Esophagus muscularis mucosa (tissue), 4 donors: ENCODE measurements at regions not wholly inside any gene's neighbourhood (a gene's known extent, or its start where the extent isn't known, plus 50 kb on each side); places are given as distances from the start of the nearest gene placed in this dataset.

ENCODE experiments used
- CTCF ChIP-seq, 3 experiments: fragments of 200-600 bp in 2 of 3; fragments of 450-650 bp in 1 of 3; sonication (generic) in 2 of 3; IDR thresholded peaks; one replicate each; pipeline ENCODE4 v1.5.1; 2017 to 2019; ENCODE audit warnings: antibody characterized with exemption in 3 of 3, mild to moderate bottlenecking in 2 of 3, moderate library complexity in 1 of 3
- EP300 ChIP-seq: sonication (generic); formaldehyde crosslinking; IDR thresholded peaks from one replicate; pipeline ENCODE4 v1.6.1; 2017; ENCODE audit warnings: antibody characterized with exemption
- POLR2A ChIP-seq: fragments of 450-650 bp; IDR thresholded peaks from one replicate; pipeline ENCODE4 v1.6.1; 2017; ENCODE audit warnings: antibody characterized with exemption, moderate library complexity, mild to moderate bottlenecking, low read depth
- POLR2AphosphoS5 ChIP-seq, 2 donors: sonication (generic); formaldehyde crosslinking; IDR thresholded peaks; one replicate each; pipeline ENCODE4 v1.6.1; 2017; ENCODE audit warnings: antibody characterized with exemption in 2 of 2

GRCh38 chr6:66396549-66396948 is 689.5 kb upstream of the EYS start:
- TF ChIP-seq CTCF (IDR thresholded peaks at IDR 0.05) = no peak
- TF ChIP-seq POLR2A = no peak
- no peak for TF ChIP-seq EP300
- no peak for TF ChIP-seq POLR2AphosphoS5 (IDR thresholded peaks at IDR 0.05)
